GM23248 (cell line): ENCODE measurements at regions not wholly inside any gene's neighbourhood (a gene's known extent, or its start where the extent isn't known, plus 50 kb on each side); places are given as distances from the start of the nearest gene placed in this dataset.

Experiments used
- DNase-seq: peaks from one replicate; pipeline ENCODE4 v3.0.0-alpha.2; 2015
- H2AFZ ChIP-seq: fragments of 200-600 bp; sonication (generic); 2 replicates; pipeline ENCODE4 v1.6.1; 2016; ENCODE audit warnings: antibody characterized with exemption
- H3F3A ChIP-seq: fragments of 200-600 bp; sonication (generic); 2 replicates; pipeline ENCODE4 v1.6.1; 2016; ENCODE audit warnings: mild to moderate bottlenecking, antibody characterized with exemption, mixed run types; ENCODE audit not compliant: insufficient read depth
- H3K27ac ChIP-seq: fragments of 200-600 bp; sonication (generic); 2 replicates; pipeline ENCODE4 v1.5.1; 2016; ENCODE audit warnings: mild to moderate bottlenecking
- H3K27me3 ChIP-seq: fragments of 200-600 bp; sonication (generic); replicated peaks from 2 replicates; pipeline ENCODE4 v1.6.1; 2016; ENCODE audit warnings: mild to moderate bottlenecking; ENCODE audit not compliant: insufficient read depth
- H3K36me3 ChIP-seq: fragments of 200-600 bp; sonication (generic); 2 replicates; pipeline ENCODE4 v1.6.1; 2016; ENCODE audit warnings: low read depth, mild to moderate bottlenecking
- H3K4me1 ChIP-seq: fragments of 200-600 bp; sonication (generic); 2 replicates; pipeline ENCODE4 v1.6.1; 2016; ENCODE audit warnings: mild to moderate bottlenecking; ENCODE audit not compliant: insufficient read depth
- H3K4me2 ChIP-seq: fragments of 200-600 bp; sonication (generic); one replicate; pipeline ENCODE4 v1.6.1; 2016; ENCODE audit warnings: mild to moderate bottlenecking; ENCODE audit not compliant: unreplicated experiment
- H3K4me3 ChIP-seq: fragments of 200-600 bp; sonication (generic); 2 replicates; pipeline ENCODE4 v1.5.1; 2016; ENCODE audit warnings: mild to moderate bottlenecking
- H3K79me2 ChIP-seq: fragments of 200-600 bp; sonication (generic); 2 replicates; pipeline ENCODE4 v1.6.1; 2016; ENCODE audit warnings: mild to moderate bottlenecking; ENCODE audit not compliant: insufficient read depth
- H3K9ac ChIP-seq: fragments of 200-600 bp; sonication (generic); 2 replicates; pipeline ENCODE4 v1.6.1; 2016; ENCODE audit warnings: mild to moderate bottlenecking
- H3K9me2 ChIP-seq: fragments of 200-600 bp; sonication (generic); 2 replicates; pipeline ENCODE4 v1.6.1; 2016; ENCODE audit warnings: mixed run types, mild to moderate bottlenecking, moderate library complexity; ENCODE audit not compliant: insufficient read depth
- H3K9me3 ChIP-seq: fragments of 200-600 bp; sonication (generic); one replicate; pipeline ENCODE4 v1.6.1; 2017; ENCODE audit warnings: low read depth
- H4K20me1 ChIP-seq: fragments of 200-600 bp; sonication (generic); 2 replicates; pipeline ENCODE4 v1.6.0; 2016; ENCODE audit not compliant: insufficient read depth
- EZH2 ChIP-seq: fragments of 200-600 bp; sonication (generic); IDR thresholded peaks from 2 replicates; pipeline ENCODE4 v1.6.1; 2018; ENCODE audit warnings: antibody characterized with exemption, mild to moderate bottlenecking; ENCODE audit not compliant: insufficient read depth, poor library complexity, severe bottlenecking
- EZH2phosphoT487 ChIP-seq: fragments of 200-600 bp; sonication (generic); IDR thresholded peaks from 2 replicates; pipeline ENCODE4 v1.6.1; 2018; ENCODE audit warnings: antibody characterized with exemption, moderate library complexity, mild to moderate bottlenecking, low read depth; ENCODE audit not compliant: insufficient read depth
- WGBS, 2 experiments: methylation state at CpG; one replicate each; pipeline ENCODE4 v1.1.6; 2015 to 2017; ENCODE audit warnings: low lambda C conversion rate in 2 of 2, low coverage in 1 of 2; ENCODE audit errors: missing lambda C conversion rate in 2 of 2; 5-methylcytosine and 5-hydroxymethylcytosine counted together
- in situ Hi-C: fragments of 300-500 bp; cut with MboI; formaldehyde crosslinking; loops from 2 replicates; pipeline ENCODE4 v1.15.0; 2020

DNA sequence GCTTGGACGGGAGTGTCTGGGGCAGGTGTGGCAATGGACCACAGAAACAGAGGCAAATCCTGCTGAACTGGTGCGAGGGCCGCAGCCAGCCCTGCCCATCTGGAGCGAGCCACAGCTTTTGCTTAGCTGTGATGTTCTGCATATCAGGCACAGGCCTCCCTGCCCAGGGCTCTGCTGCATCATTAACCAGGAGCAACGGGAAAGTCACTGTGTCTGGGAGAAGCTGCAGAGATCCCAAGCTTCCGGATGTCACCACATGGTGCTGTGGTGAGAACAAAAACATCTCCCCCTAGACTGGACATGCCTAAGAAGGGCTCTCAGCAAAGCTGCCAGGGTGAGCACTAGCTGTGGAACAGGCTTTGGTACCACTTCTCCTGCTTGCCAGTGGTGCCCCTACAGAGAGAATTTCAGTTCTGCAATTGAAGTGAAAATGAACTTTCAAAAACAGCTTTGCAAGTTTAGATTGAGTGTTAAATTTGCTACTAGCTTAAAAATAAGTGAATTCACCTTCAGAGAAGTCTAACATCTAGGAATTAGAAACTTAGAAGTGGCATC lies 172.9 kb upstream of the MYT1L start:
- WGBS, 2 experiments = 36 to 39% methylated on average over 6 of the region's 6 CpGs
- no peak for DNase-seq
- H4K20me1 ChIP-seq = no peaks in the 10 kb centered on the region
- H3K4me3 ChIP-seq = no peak overlapping the region
- no peaks in the 10 kb centered on the region for H3K9me3 ChIP-seq
- H3K27me3 ChIP-seq = no peaks in the 10 kb centered on the region
- H3K9me2 ChIP-seq = no peaks in the 10 kb centered on the region
- H3F3A ChIP-seq = no peaks in the 10 kb centered on the region
- H3K36me3 ChIP-seq = no peaks in the 10 kb centered on the region
- no peaks in the 10 kb centered on the region for H3K4me1 ChIP-seq
- H3K9ac ChIP-seq = no peak overlapping the region
- H3K4me2 ChIP-seq = no peak overlapping the region
- H3K79me2 ChIP-seq = no peaks in the 10 kb centered on the region
- TF ChIP-seq EZH2phosphoT487 (no peak), EZH2 (no peak)
- in situ Hi-C loops = no loop called here
- no peak overlapping the region for H3K27ac ChIP-seq
- H2AFZ ChIP-seq = no peak overlapping the region

DNA sequence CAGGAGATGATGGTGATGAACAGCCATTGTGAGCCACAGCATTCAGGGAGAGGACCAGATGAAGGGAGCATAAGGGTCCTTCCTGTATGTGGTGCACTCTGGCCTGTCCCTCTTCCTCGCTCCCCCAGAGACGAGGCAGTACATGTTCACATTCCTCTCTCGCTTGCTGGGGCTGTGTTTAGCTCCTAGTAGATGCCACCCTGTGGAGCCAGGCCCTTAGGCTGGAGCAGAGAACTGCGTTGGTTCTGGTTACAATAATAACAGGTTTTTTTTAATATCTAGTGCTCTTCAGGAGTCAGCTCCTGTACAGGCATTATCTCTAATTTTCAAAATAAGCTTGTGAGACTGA lies 171.1 kb upstream of the MYT1L start:
- H3K79me2 ChIP-seq = no peaks in the 10 kb centered on the region
- H3K4me3 ChIP-seq = no peak overlapping the region
- no peaks in the 10 kb centered on the region for H4K20me1 ChIP-seq
- no peak for DNase-seq
- no peaks in the 10 kb centered on the region for H3K9me3 ChIP-seq
- no peaks in the 10 kb centered on the region for H3K9me2 ChIP-seq
- no peak overlapping the region for H3K9ac ChIP-seq
- no peak overlapping the region for H3K4me2 ChIP-seq
- no peaks in the 10 kb centered on the region for H3K36me3 ChIP-seq
- H3K27me3 ChIP-seq = no peaks in the 10 kb centered on the region
- H3F3A ChIP-seq = no peaks in the 10 kb centered on the region
- no peak for TF ChIP-seq EZH2
- no peak for TF ChIP-seq EZH2phosphoT487
- H3K4me1 ChIP-seq = no peaks in the 10 kb centered on the region
- WGBS, 2 experiments = 23 to 26% methylated on average over 4 of the region's 4 CpGs
- in situ Hi-C loops = no loop called here
- H3K27ac ChIP-seq = no peak overlapping the region
- no peak overlapping the region for H2AFZ ChIP-seq

DNA sequence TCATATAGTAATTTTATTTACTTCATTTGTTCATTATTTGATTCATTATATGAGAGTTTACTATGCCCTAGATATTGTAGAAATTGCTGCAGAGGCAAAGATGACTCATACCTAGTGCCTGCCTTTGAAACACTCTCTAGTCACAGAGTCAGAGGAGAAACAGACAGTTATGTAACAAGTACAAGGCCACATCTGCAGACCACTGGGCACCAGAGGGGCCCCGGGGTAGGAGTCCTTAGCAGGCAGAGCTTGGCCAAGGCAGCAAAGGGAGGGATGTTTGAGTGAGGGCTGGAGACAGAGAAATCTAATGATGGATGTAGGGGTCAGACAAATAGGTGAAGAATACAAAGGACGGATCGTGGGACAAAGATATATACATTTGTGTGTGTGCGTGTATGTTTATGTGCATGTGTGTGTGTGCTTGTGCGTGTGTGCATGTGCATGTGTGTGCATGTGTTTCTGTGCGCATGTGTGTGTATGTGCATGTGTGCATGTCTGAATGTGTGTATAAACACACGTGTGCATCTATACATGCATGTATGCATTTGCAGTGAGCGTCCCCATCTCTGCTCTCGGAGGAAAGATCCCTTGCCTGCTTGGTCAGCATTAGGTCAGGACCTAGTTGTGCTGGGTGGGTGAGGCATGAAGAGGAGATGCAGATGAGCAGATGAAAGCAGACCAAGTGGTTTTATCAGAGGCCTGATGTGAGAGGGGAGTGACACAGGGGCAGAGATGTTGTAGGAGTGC lies 170.6 kb upstream of the MYT1L start:
- H2AFZ ChIP-seq = no peak overlapping the region
- WGBS, 2 experiments = 33% methylated on average over 9 of the region's 9 CpGs
- H3K4me1 ChIP-seq = no peaks in the 10 kb centered on the region
- H3K36me3 ChIP-seq = no peaks in the 10 kb centered on the region
- H3K9ac ChIP-seq = no peak overlapping the region
- H3K4me3 ChIP-seq = no peak overlapping the region
- H3K27me3 ChIP-seq = no peaks in the 10 kb centered on the region
- in situ Hi-C loops = no loop called here
- H3F3A ChIP-seq = no peaks in the 10 kb centered on the region
- H3K79me2 ChIP-seq = no peaks in the 10 kb centered on the region
- H3K9me3 ChIP-seq = no peaks in the 10 kb centered on the region
- no peak for DNase-seq
- no peaks in the 10 kb centered on the region for H3K9me2 ChIP-seq
- no peak overlapping the region for H3K27ac ChIP-seq
- no peaks in the 10 kb centered on the region for H4K20me1 ChIP-seq
- no peak overlapping the region for H3K4me2 ChIP-seq
- TF ChIP-seq EZH2 (no peak), EZH2phosphoT487 (no peak)

DNA sequence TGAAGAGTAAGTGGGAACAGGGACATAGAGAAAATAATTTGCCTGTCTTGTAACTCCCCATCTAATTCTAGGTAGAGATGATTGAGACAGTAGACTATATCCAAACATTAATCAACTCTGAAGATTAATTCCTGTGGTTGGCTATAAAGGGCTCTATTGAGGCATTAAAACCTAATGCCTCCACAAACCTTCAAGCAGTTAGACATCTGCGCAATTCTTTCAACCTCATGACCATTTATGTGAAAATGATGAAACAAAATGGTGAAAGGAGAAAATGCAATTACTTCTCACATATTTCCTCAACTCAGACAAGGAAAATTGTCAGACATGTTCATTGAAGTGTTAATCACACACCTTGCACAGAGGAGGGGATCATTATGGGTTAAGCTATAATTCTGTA lies 164.5 kb upstream of the MYT1L start:
- no peak for TF ChIP-seq EZH2
- TF ChIP-seq EZH2phosphoT487 = no peak
- in situ Hi-C loops = no loop called here
- Histone ChIP-seq H3F3A (no peaks in the 10 kb centered on the region), H3K4me1 (no peaks in the 10 kb centered on the region), H3K36me3 (no peaks in the 10 kb centered on the region), H3K9ac (no peak overlapping the region), H3K9me2 (no peaks in the 10 kb centered on the region), H3K79me2 (no peaks in the 10 kb centered on the region), H2AFZ (no peak overlapping the region), H3K9me3 (no peaks in the 10 kb centered on the region), H4K20me1 (no peaks in the 10 kb centered on the region), H3K4me2 (no peak overlapping the region), H3K4me3 (no peak overlapping the region), H3K27me3 (no peaks in the 10 kb centered on the region), H3K27ac (no peak overlapping the region)
- 35% methylated on average over 1 of the region's 1 CpG for WGBS, 2 experiments
- DNase-seq = no peak

DNA sequence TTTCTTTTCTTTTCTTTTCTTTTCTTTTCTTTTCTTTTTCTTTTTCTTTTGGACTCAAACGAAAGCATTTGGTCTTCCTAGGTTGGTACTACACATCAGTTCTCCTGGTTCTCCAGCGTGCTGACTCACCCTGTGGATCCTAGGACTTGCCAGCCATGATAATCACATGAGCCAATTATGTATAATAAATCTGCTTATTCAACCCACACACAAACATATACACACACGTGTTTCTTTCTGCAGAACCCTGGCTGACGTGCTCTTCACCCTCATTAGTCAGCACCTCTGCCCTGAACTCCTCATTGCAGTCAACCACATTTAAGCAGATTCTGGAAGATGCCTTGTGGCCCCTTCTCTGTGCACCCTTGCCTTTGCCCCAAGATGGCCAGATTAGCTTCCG lies 162.4 kb upstream of the MYT1L start:
- Histone ChIP-seq H3K4me2 (no peak overlapping the region), H4K20me1 (no peaks in the 10 kb centered on the region), H3F3A (no peaks in the 10 kb centered on the region), H3K4me1 (no peaks in the 10 kb centered on the region), H3K9ac (no peak overlapping the region), H3K27me3 (no peaks in the 10 kb centered on the region), H3K9me3 (no peaks in the 10 kb centered on the region), H3K4me3 (no peak overlapping the region), H3K36me3 (no peaks in the 10 kb centered on the region), H2AFZ (no peak overlapping the region), H3K27ac (no peak overlapping the region), H3K79me2 (no peaks in the 10 kb centered on the region), H3K9me2 (no peaks in the 10 kb centered on the region)
- WGBS, 2 experiments = 18% methylated on average over 5 of the region's 5 CpGs
- in situ Hi-C loops = no loop called here
- TF ChIP-seq EZH2 (no peak), EZH2phosphoT487 (no peak)
- DNase-seq = no peak
